ENCODE measurements at regions not wholly inside any gene's neighbourhood (a gene's known extent, or its start where the extent isn't known, plus 50 kb on each side); places are given as distances from the start of the nearest gene placed in this dataset.

DNA sequence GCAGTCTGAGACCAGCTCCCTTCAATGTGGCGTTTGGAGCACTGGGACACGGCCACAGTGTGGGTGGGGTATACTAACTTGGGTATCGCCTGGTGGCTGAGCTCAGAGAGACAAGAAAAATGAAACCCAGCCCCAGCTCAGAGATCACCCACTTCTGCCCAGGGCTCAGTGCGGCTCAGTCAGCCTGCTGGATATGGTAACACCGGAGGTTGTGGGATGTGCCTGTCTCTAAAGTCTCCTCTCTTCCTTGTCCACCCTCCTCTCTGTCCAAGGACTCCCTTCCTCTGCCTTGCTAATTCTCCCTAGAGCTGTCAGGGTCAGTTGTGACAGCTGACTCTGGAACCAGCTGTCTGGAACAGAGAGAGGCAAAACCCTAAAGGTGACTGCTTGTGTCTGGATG, 149.1 kb downstream of the PTPN20 start:
- TF ChIP-seq EZH2 (IDR thresholded peaks at IDR 0.05; ENCODE audit: low read length, unreplicated experiment) (no peak), CTCF (conservative IDR thresholded peaks at IDR 0.05; ENCODE audit: low read depth, low read length) (no peak)
